Brain microvascular endothelial cell (primary cell): ENCODE measurements at regions not wholly inside any gene's neighbourhood (a gene's known extent, or its start where the extent isn't known, plus 50 kb on each side); places are given as distances from the start of the nearest gene placed in this dataset.
"Not testable (repeated sequence)": the region's sequence is repeated elsewhere in the genome, so short reads cannot be mapped to it uniquely, and the experiment has no call there.

ENCODE experiments used
- DNase-seq: peaks from one replicate; pipeline ENCODE4 v3.0.0-alpha.2; 2020
- H3K27ac ChIP-seq: fragments of 250-450 bp; sonication (Bioruptor Pico); 2 replicates; pipeline ENCODE4 v1.5.1; 2020; ENCODE audit warnings: mild to moderate bottlenecking, moderate library complexity
- H3K27me3 ChIP-seq: fragments of 250-450 bp; sonication (Bioruptor Pico); replicated peaks from 2 replicates; pipeline ENCODE4 v1.5.1; 2020; ENCODE audit warnings: mild to moderate bottlenecking
- H3K36me3 ChIP-seq: fragments of 250-450 bp; sonication (Bioruptor Pico); replicated peaks from 2 replicates; pipeline ENCODE4 v1.5.1; 2020; ENCODE audit warnings: mild to moderate bottlenecking
- H3K4me3 ChIP-seq: 2 replicates; pipeline ENCODE4 v1.5.1; 2011; ENCODE audit warnings: low read depth, mild to moderate bottlenecking, control low read depth, low read length, moderate library complexity
- in situ Hi-C: cut with HindIII; loops from 2 replicates; pipeline ENCODE4 v1.10.0; 2017; ENCODE audit warnings: low sequenced_read_pairs, low pct_ligation_motif_present
- TF ChIP-seq, protein P1 (sequence below): IDR thresholded peaks from 2 replicates; pipeline ENCODE4 v1.5.1; 2011; ENCODE audit warnings: low read depth, mild to moderate bottlenecking, moderate library complexity, low read length, control low read depth, inconsistent platforms; ENCODE audit errors: missing control alignments

DNA sequence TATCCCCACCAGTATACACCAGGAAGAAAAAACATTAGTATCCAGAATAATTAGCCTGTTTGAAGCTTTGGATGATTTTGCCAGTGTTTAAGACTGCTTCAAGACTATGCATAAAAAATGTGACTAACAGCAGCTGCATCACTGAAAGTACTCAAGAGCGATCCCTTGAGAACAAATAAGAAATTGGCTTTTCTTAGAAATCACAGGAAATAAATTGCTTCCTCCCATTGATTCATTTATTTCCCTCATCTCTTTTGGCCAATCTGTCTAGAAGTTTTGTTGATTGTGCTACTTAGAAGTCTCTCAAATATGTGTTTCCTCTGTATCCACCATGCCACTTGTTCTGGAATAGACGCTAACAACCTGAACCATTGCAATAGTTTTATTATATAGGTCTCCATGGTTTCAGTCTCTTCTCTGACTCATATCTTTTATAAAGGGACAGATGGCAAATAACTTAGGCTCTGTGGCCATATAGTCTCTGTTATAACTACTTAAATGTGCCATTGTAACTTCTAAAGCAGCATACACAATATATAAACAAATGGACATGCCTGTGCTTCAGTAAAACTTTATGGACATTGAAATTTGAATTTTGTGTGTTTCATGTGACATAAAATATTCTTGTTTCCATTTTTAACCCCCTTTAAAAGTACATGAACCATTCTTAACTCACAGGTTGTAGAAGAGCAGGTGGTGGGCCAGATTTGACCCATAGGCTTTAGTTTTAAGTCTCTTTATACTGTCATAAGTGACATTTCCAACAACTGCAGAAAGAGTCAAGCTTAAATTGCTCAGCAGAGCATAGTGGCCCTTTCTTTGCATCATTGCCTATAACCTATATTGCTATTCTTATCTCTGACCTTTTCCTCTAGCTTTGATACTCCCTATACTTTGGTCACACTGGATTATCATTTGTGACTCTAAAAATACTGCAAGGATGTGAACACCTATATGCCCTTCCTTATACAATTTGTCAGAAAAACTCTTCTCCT lies 123.9 kb downstream of the MC4R start:
- no peak overlapping the region for H3K27ac ChIP-seq
- H3K4me3 ChIP-seq = no peak overlapping the region
- no peaks in the 10 kb centered on the region for H3K36me3 ChIP-seq
- in situ Hi-C loops = no loop called here
- no peak for DNase-seq
- no peaks in the 10 kb centered on the region for H3K27me3 ChIP-seq
- TF ChIP-seq, protein P1, sequence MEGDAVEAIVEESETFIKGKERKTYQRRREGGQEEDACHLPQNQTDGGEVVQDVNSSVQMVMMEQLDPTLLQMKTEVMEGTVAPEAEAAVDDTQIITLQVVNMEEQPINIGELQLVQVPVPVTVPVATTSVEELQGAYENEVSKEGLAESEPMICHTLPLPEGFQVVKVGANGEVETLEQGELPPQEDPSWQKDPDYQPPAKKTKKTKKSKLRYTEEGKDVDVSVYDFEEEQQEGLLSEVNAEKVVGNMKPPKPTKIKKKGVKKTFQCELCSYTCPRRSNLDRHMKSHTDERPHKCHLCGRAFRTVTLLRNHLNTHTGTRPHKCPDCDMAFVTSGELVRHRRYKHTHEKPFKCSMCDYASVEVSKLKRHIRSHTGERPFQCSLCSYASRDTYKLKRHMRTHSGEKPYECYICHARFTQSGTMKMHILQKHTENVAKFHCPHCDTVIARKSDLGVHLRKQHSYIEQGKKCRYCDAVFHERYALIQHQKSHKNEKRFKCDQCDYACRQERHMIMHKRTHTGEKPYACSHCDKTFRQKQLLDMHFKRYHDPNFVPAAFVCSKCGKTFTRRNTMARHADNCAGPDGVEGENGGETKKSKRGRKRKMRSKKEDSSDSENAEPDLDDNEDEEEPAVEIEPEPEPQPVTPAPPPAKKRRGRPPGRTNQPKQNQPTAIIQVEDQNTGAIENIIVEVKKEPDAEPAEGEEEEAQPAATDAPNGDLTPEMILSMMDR = no peak

DNA sequence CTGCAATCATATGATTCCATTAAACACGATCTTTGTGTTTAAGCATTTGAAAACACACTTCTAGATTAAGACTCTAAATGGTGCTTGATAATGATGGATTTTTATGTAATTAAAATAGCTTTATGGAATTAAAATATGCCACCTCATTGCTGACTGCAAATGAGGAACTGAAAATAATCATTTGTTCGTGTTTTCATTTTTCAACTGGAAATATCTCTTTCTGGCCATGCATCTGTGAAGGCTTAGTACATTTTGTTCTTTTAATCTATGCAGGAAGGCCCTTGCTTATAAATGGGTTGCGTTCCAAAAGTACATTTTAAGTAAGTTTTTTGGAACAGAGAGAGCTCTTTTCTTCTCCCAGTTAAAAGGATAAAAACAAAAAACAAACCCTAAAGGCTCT lies 125.5 kb downstream of the MC4R start:
- in situ Hi-C loops = no loop called here
- no peak for DNase-seq
- no peaks in the 10 kb centered on the region for H3K36me3 ChIP-seq

DNA sequence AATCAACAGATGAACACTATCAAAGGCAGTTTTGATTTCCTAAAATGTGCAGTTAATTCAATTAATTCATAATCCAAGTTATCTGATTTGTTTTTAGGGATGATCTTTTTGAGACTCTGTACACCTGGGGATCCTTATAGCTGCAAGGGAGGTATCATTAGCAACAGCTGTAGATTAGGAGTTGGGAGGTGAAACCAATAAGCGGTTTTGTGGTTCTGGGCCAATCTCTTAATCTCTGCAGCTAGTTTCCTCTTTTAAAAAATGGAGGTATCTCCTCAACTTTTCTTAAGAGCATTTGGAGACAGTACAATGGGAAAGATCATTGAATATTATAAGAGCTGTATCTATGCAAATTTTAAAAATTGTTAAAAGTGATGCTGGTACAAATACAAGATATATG lies 126.0 kb downstream of the MC4R start:
- Histone ChIP-seq H3K27me3 (no peaks in the 10 kb centered on the region), H3K27ac (no peak overlapping the region), H3K36me3 (no peaks in the 10 kb centered on the region), H3K4me3 (no peak overlapping the region)
- TF ChIP-seq, protein P1 = no peak
- no peak for DNase-seq
- in situ Hi-C loops = no loop called here

More for the DNA sequence above, 125.5 kb downstream of the MC4R start:
- Histone ChIP-seq H3K4me3 (no peak overlapping the region), H3K27me3 (no peaks in the 10 kb centered on the region), H3K27ac (no peak overlapping the region)
- TF ChIP-seq, protein P1 = no peak

DNA sequence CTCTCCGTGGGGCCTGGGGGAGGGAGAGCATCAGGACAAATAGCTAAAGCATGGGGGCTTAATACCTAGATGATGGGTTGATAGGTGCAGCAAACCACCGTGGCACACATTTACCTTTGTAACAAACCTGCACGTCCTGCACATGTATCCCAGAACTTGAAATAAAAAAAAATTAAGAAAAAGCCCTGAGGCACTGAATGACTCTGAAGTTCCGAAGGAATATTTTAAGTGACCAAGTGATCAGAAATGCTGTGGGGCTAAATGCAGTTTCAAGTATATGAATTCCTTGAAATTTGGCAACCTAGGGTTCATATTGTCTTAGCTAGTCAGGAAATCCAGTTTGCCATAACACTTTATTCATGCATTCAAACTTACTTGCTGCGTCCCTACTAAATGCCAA lies 127.5 kb downstream of the MC4R start:
- H3K36me3 ChIP-seq = no peaks in the 10 kb centered on the region
- in situ Hi-C loops = no loop called here
- no peak overlapping the region for H3K27ac ChIP-seq
- TF ChIP-seq, protein P1 = no peak
- H3K4me3 ChIP-seq = no peak overlapping the region
- no peaks in the 10 kb centered on the region for H3K27me3 ChIP-seq
- DNase-seq = no peak

DNA sequence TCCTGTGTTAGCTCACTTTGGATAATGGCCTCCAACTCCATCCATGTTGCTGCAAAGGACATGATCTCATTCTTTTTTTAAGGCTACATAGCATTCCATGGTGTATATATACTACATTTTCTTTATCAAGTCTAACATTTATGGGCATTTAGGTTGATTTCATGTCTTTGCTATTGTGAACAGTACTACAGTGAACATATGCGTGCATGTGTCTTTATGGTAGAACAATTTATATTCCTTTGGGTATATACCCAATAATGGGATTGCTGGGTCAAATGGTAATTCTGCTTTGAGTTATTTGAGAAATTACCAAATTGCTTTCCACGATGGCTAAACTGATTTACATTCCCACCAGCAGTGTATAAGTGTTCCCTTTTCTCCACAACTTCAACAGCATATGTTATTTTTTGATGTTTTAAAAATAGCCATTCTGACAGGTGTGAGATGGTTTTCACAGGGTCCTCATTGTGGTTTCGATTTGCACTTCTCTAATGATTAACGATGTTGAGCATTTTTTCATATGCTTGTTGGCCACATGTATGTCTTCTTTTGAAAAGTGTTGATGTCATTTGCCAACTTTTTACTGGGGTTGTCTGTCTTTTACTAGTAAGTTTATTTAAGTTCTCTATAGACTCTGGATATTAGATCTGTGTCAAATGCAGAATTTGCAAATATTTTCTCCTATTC lies 133.4 kb downstream of the MC4R start:
- H3K27ac ChIP-seq, in situ Hi-C loops, DNase-seq, H3K27me3 ChIP-seq, H3K36me3 ChIP-seq, H3K4me3 ChIP-seq: not testable (repeated sequence)

DNA sequence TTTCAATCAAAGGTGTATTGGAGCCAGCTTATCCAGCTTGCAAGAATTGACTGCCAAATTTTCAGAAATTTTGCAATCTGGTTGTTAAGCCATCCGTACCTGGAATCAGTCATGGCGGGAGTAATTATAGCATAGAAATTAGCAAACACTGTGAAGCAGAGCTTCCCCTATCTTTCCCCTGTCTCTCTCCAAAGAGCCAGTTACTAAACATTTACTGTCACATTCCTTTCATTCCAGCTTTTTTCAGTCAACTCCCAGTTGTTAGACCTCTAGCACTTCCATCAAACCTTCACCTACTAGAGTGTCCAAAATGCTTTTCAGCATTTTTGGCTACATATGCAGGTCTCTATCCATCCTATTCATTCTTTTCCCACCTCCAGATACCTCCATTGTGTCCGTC lies 137.4 kb downstream of the MC4R start:
- Histone ChIP-seq H3K27ac (no peak overlapping the region), H3K36me3 (no peaks in the 10 kb centered on the region), H3K4me3 (no peak overlapping the region), H3K27me3 (no peaks in the 10 kb centered on the region)
- TF ChIP-seq, protein P1 = no peak
- in situ Hi-C loops = no loop called here
- no peak for DNase-seq
